ENCODE measurements at regions not wholly inside any gene's neighbourhood (a gene's known extent, or its start where the extent isn't known, plus 50 kb on each side); places are given as distances from the start of the nearest gene placed in this dataset.

GRCh38 chr17:27944546-27945332 lies 51.6 kb upstream of the LYRM9 start:
- Histone ChIP-seq H3K18ac (ENCODE audit: low read depth, low read length) (no peak overlapping the region), H3K9me3 (ENCODE audit: control insufficient read depth, insufficient read depth, low read length) (no peaks in the 10 kb centered on the region), H4K5ac (ENCODE audit: low read depth, low read length) (no peak overlapping the region), H4K8ac (ENCODE audit: low read depth in 2 of 2, low read length in 2 of 2) (no peak overlapping the region), H3K27me3 (ENCODE audit: control insufficient read depth, insufficient read depth, low read length) (peaks cover 23% of the 10 kb centered on the region), H3K56ac (ENCODE audit: extremely low read depth, insufficient read depth, low read length) (no peak overlapping the region), H3K9ac (ENCODE audit: low read depth, low read length) (no peak overlapping the region), H2AFZ (replicated peaks; ENCODE audit: low read length, poor library complexity) (no peak overlapping the region), H2BK120ac (ENCODE audit: low read depth, low read length) (no peak overlapping the region), H2BK20ac (ENCODE audit: low read depth, low read length) (no peak overlapping the region), H4K20me1 (ENCODE audit: insufficient read depth, low read length) (no peaks in the 10 kb centered on the region), H2BK15ac (ENCODE audit: low read depth, low read length) (no peak overlapping the region), H3K9me1 (ENCODE audit: insufficient read depth, low read length) (no peaks in the 10 kb centered on the region), H3K4me1 (ENCODE audit: control insufficient read depth, insufficient read depth, low read length) (no peaks in the 10 kb centered on the region), H3K23ac (ENCODE audit: low read depth, low read length) (no peak overlapping the region), H4K91ac (ENCODE audit: insufficient read depth, low read depth, low read length) (no peak overlapping the region), H3K27ac (ENCODE audit: insufficient read depth, low read length) (no peak overlapping the region), H3K79me1 (ENCODE audit: low read depth in 1 of 2, low read length in 2 of 2) (no peaks in the 10 kb centered on the region), H2AK9ac (replicated peaks; ENCODE audit: low read depth, low read length, poor library complexity) (no peak overlapping the region), H3K4me3 (ENCODE audit: insufficient read depth, low read depth, low read length) (no peak overlapping the region), H2BK5ac (ENCODE audit: low read depth, low read length, poor library complexity, severe bottlenecking) (no peak overlapping the region), H3K36me3 (ENCODE audit: control insufficient read depth, insufficient read depth, low read length) (no peaks in the 10 kb centered on the region), H2AK5ac (ENCODE audit: low read depth, low read length) (no peak overlapping the region), H3K4me2 (ENCODE audit: low read depth, low read length) (no peak overlapping the region), H3K4ac (ENCODE audit: low read depth, low read length) (no peak overlapping the region), H3K14ac (replicated peaks; ENCODE audit: low read depth, low read length) (no peak overlapping the region)
- ATAC-seq (ENCODE audit: low read depth) (no peak), DNase-seq (no peak)
- ChIA-PET POLR2A (ENCODE audit: unreplicated experiment) (no interaction called here), CTCF (no interaction called here)
- dilution Hi-C loops (cut with HindIII; ENCODE audit: low sequenced_read_pairs, unreplicated experiment) = no loop called here
- in situ Hi-C loops (cut with MboI; ENCODE audit: low sequenced_read_pairs) = no loop called here
- intact Hi-C loops (cut with micrococcal nuclease) = loop anchor here (10.0 kb wide), 1 partner anchor 60 kb away; no protein-coding TSS in a partner anchor
- TF ChIP-seq CHD1 (IDR thresholded peaks at IDR 0.05; ENCODE audit: low read depth, low read length) = no peak
- no peak for TF ChIP-seq CEBPB (IDR thresholded peaks at IDR 0.05; ENCODE audit: low read depth, low read length)
- TF ChIP-seq CTCF (conservative IDR thresholded peaks at IDR 0.05; ENCODE audit: low read depth, low read length) = no peak
- TF ChIP-seq RFX5 (IDR thresholded peaks at IDR 0.05; ENCODE audit: low read depth, low read length) = no peak
- no peak for TF ChIP-seq BHLHE40 (IDR thresholded peaks at IDR 0.05; ENCODE audit: low read depth, low read length)
- no peak for TF ChIP-seq POLR2A (IDR thresholded peaks at IDR 0.05; ENCODE audit: low read depth, low read length)
- TF ChIP-seq ELK1 (IDR thresholded peaks at IDR 0.05; ENCODE audit: borderline replicate concordance, low read depth, low read length) = no peak
- TF ChIP-seq MXI1 (IDR thresholded peaks at IDR 0.05; ENCODE audit: borderline replicate concordance, low read depth, low read length) = no peak
- no peak for TF ChIP-seq MAFK (IDR thresholded peaks at IDR 0.05; ENCODE audit: low read depth, low read length)
- TF ChIP-seq FOS (IDR thresholded peaks at IDR 0.05; ENCODE audit: low read depth, low read length) = no peak
- no peak for TF ChIP-seq RAD21 (IDR thresholded peaks at IDR 0.05; ENCODE audit: low read length)
- no peak for TF ChIP-seq MAZ (IDR thresholded peaks at IDR 0.05; ENCODE audit: borderline replicate concordance, low read depth, low read length)
- TF ChIP-seq RCOR1 (IDR thresholded peaks at IDR 0.05; ENCODE audit: insufficient replicate concordance, low read length) = no peak
- no peak for TF ChIP-seq SMC3 (IDR thresholded peaks at IDR 0.05; ENCODE audit: low read depth, low read length)
- TF ChIP-seq NFE2L2 (IDR thresholded peaks at IDR 0.05; ENCODE audit: low read depth, low read length) = no peak
- no peak for TF ChIP-seq USF2 (IDR thresholded peaks at IDR 0.05; ENCODE audit: low read depth, low read length)
- BruUV-seq (replicated peaks) = no TSS peak
- WGBS, 2 experiments (ENCODE audit: extremely low coverage in 2 of 2, insufficient read length in 1 of 2) = 67% methylated on average over 2 of the region's 8 CpGs; no CpG with 5 or more reads in 1 of the 2 experiments
